ENCODE measurements at regions not wholly inside any gene's neighbourhood (a gene's known extent, or its start where the extent isn't known, plus 50 kb on each side); places are given as distances from the start of the nearest gene placed in this dataset.

- 76 to 77% methylated on average over 8 of the region's 8 CpGs for WGBS, 2 donors
- Histone ChIP-seq H3K36me3 (ENCODE audit: control insufficient read depth in 4 of 4, insufficient read depth in 4 of 4, low read length in 4 of 4) (no peaks in the 10 kb centered on the region), H3K9ac (ENCODE audit: insufficient read depth in 1 of 2, low read length in 2 of 2) (no peak overlapping the region), H3K9me3 (ENCODE audit: control insufficient read depth in 4 of 4, insufficient read depth in 3 of 4, low read length in 3 of 4) (no peaks in the 10 kb centered on the region), H3K4me3 (no peak overlapping the region), H3K27me3 (ENCODE audit: control insufficient read depth in 3 of 3, insufficient read depth in 3 of 3, low read length in 2 of 3) (no peaks in the 10 kb centered on the region), H3K27ac (ENCODE audit: low read depth in 1 of 2, low read length in 1 of 2) (no peak overlapping the region), H3K4me1 (ENCODE audit: control insufficient read depth in 5 of 5, insufficient read depth in 5 of 5, low read length in 5 of 5) (peaks cover 0 to 20% (median 10%) of the 10 kb centered on the region in 5 donors)
- ATAC-seq (ENCODE audit: insufficient read depth, low FRiP score) (no peak), DNase-seq (peak; percentile 43 to 59 (median 44))
- no peak for TF ChIP-seq CTCF (IDR thresholded peaks at IDR 0.05; ENCODE audit: control extremely low read depth, extremely low read depth)
Measured at GRCh38 chr1:193588311-193589082, 402.1 kb upstream of the B3GALT2 start.

DNA sequence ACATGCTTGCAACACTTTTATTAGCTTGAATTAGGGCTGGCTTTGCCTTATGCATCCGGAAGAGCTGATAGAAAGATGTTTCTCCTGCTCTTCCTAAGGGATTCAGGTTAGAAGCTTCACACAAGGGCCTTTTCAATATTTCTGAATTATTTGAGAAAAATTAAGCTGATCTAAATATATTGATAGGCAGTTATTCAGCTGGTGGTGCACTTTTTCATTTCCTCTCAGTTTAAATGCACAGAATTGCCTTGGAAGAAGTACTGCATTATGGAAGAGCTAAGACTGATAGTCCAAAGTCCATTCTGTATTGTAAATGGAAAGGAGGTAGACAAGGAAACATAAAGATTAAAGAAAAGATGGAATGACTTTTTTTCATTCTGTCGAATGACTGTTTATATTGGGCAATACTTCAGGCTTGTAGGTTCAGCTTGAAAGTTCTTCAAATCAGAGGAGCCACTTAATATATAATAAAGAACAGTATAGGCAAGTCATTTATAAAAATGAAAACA, 398.4 kb upstream of the B3GALT2 start:
- Histone ChIP-seq H3K9ac (ENCODE audit: insufficient read depth in 1 of 2, low read length in 2 of 2) (no peak overlapping the region), H3K4me3 (no peak overlapping the region), H3K36me3 (ENCODE audit: control insufficient read depth in 4 of 4, insufficient read depth in 4 of 4, low read length in 4 of 4) (no peaks in the 10 kb centered on the region), H3K9me3 (ENCODE audit: control insufficient read depth in 4 of 4, insufficient read depth in 3 of 4, low read length in 3 of 4) (peaks cover 0 to 2% (median 0%) of the 10 kb centered on the region in 4 donors), H3K27ac (ENCODE audit: low read depth in 1 of 2, low read length in 1 of 2) (no peak overlapping the region), H3K27me3 (ENCODE audit: control insufficient read depth in 3 of 3, insufficient read depth in 3 of 3, low read length in 2 of 3) (no peaks in the 10 kb centered on the region), H3K4me1 (ENCODE audit: control insufficient read depth in 5 of 5, insufficient read depth in 5 of 5, low read length in 5 of 5) (peaks cover 0 to 13% (median 7%) of the 10 kb centered on the region in 5 donors)
- no peak for ATAC-seq (ENCODE audit: insufficient read depth, low FRiP score)
- WGBS, 2 donors: 51 to 60% methylated on average over 2 of the region's 2 CpGs
- no peak for TF ChIP-seq CTCF (IDR thresholded peaks at IDR 0.05; ENCODE audit: control extremely low read depth, extremely low read depth)
- no peak for DNase-seq

DNA sequence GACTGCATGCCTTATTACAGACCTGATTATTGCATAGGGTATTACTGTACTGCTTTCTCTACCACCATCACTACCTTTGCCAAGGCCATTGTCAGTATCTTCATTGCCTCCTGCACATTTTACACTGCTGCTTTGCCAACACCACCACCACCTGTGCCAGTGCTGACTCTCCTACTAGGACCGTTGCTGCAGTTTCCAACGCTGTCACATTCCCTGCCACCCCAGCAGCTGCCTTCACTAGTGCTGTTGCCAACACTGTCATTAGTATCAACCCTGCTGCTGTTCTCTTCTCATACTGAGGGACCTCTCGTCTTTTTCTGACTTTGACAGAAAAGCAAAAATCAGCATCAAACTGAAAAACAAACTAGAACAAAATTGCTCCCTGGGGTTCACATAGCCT, 394.9 kb upstream of the B3GALT2 start:
- Histone ChIP-seq H3K36me3 (ENCODE audit: control insufficient read depth in 4 of 4, insufficient read depth in 4 of 4, low read length in 4 of 4) (no peaks in the 10 kb centered on the region), H3K4me3 (no peak overlapping the region), H3K4me1 (ENCODE audit: control insufficient read depth in 5 of 5, insufficient read depth in 5 of 5, low read length in 5 of 5) (no peaks in the 10 kb centered on the region), H3K27ac (ENCODE audit: low read depth in 1 of 2, low read length in 1 of 2) (no peak overlapping the region), H3K27me3 (ENCODE audit: control insufficient read depth in 3 of 3, insufficient read depth in 3 of 3, low read length in 2 of 3) (peaks cover 0 to 2% (median 0%) of the 10 kb centered on the region in 3 donors), H3K9me3 (ENCODE audit: control insufficient read depth in 4 of 4, insufficient read depth in 3 of 4, low read length in 3 of 4) (peaks cover 0 to 2% (median 0%) of the 10 kb centered on the region in 4 donors), H3K9ac (ENCODE audit: insufficient read depth in 1 of 2, low read length in 2 of 2) (no peak overlapping the region)
- WGBS, 2 donors: 88 to 90% methylated on average over 3 of the region's 3 CpGs
- TF ChIP-seq CTCF (IDR thresholded peaks at IDR 0.05; ENCODE audit: control extremely low read depth, extremely low read depth): no peak
- DNase-seq (no peak), ATAC-seq (ENCODE audit: insufficient read depth, low FRiP score) (no peak)

Measured in lung (tissue), 11 donors.